ENCODE measurements at regions not wholly inside any gene's neighbourhood (a gene's known extent, or its start where the extent isn't known, plus 50 kb on each side); places are given as distances from the start of the nearest gene placed in this dataset.
"Not testable (repeated sequence)": the region's sequence is repeated elsewhere in the genome, so short reads cannot be mapped to it uniquely, and the experiment has no call there.

- DNase-seq = peak; percentile 36
These were observed 124.3 kb upstream of the SPRED1 start for GRCh38 chr15:38128341-38128781.

DNA sequence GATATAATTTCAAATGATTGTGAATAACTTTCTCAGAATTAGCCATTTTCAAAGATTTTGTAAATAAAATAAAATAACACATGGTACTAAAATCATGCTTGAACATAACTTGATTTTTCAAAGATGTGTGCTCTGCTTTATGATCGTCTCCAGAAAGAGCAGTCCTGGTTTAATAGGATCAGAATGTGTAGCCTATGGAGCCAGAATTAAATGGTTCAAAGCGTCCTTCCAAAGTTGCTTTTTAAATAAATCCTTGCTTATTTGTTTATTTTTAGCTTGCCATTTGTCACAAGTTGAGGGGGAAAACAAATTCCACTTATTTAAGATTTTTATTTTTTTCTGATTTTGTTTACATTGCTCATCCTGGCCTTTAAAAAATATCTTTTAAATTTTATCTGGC lies 123.7 kb upstream of the SPRED1 start:
- no peak for DNase-seq

GRCh38 chr15:38129531-38130204 lies 123.0 kb upstream of the SPRED1 start:
- DNase-seq = peak; percentile 91

GRCh38 chr15:38130205-38130567 lies 122.5 kb upstream of the SPRED1 start:
- DNase-seq = no peak

DNA sequence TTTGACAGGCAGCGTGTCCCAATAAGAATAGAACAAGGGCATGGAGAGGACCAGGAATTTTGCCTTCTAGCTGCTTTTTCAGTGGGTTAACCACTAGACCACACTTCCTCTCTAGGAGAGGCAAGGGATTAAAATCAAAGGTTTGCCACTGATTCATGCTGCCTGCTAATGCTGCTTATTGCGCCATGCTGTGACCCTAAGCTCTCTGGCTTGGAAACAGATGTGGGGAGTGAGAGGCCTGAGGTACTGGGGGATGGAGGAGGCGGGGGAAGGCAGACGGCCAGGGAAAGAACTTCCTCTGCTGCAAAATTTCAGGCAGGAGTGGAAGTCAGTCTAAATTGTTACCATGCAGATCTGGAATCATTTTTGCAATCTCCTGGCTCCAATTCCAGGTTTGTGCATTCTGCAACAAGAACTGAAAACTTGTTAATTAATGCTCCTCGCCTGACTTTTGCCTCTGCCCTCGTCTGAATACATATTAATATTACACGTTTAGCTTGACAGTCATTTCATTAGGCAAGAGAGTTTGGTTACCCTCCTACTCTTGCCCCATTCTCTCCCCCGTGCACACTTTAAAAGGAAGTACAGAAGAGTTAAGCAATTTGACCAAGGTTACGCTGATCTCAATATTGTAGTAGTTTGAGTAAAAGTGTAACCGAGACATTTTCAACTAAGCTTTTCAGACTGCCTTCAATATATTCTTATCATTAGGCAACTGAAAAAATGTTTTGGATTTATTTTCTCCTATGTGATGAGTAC lies 121.7 kb upstream of the SPRED1 start:
- peak; percentile 81 for DNase-seq

DNA sequence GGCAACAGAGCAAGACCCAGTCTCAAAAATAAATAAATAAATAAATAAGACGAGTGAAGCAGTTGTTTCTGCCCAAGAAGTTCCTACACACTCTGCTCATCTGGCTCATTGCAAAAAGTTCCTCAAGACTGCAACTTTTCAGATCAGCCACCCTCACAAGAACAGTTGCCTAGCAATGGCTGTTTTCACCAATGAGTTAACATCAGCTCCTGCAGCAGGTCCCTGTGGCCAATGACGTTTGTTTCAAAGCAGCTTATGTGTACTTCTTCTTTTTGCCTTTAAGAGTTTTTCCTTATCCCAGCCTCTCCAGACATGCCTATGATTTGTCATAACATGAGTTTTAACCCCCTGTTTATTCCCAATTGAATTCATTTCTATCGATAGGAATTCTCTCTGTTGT lies 118.4 kb upstream of the SPRED1 start:
- DNase-seq = no peak

- not testable (repeated sequence) for DNase-seq
These were observed 110.4 kb upstream of the SPRED1 start for GRCh38 chr15:38142195-38142594.

DNA sequence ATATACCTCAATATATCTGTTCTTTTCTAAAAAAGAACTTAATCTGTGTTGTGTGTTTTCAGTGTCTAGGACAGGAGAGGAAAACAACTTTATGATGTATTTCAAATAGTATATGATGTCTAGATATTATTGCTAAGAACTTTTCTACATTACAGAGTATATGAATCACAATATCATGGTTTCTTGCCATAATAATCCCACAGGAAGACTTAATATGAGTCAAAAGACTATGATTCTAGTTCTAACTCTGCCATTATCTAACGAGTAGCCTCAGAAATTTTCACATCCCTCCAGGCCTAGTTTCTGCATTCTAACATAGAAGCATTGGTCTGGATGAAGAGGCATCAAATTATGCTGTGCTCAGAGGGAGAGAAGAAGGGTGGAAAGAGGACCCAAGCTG lies 107.7 kb upstream of the SPRED1 start:
- no peak for DNase-seq

- no peak for DNase-seq
These were observed 107.0 kb upstream of the SPRED1 start for GRCh38 chr15:38145651-38146111.

GRCh38 chr15:38147246-38147645 lies 105.4 kb upstream of the SPRED1 start:
- DNase-seq = no peak

DNA sequence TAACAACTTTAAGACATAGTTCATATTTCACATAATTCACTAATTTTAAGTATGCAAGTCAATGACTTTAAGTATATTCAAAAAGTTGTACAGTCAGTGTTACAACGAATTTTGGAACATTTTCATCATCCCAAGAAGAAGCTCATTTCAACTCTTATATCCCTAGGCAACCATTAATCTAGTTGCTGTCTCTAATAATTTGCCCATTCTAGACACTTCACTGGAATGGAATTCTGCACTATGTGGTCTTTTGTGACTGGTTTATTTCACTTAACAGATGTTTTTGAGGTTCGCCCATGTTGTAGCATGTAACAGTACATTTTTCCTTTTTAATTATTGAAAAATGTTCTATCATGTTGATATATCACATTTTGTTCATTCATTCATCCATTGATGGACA lies 104.2 kb upstream of the SPRED1 start:
- DNase-seq = no peak

DNA sequence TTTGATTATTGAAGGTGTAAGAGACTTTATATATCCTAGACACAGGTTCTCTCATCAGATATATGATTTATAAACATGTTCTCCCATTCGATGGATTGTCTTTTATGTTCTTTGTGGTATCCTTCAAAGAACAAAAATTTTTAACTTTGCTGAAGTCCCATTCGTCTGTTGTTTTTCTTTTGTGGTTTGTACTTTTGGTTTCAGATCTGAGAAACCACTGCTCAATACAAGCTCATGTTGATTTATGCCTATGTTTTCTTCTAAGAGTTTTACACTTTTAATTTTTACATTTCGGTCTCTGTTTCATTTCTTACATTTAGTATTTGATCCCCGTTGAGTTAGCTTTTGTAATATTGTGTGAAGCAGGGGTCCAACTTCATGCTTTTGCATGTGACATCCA lies 103.3 kb upstream of the SPRED1 start:
- no peak for DNase-seq

DNA sequence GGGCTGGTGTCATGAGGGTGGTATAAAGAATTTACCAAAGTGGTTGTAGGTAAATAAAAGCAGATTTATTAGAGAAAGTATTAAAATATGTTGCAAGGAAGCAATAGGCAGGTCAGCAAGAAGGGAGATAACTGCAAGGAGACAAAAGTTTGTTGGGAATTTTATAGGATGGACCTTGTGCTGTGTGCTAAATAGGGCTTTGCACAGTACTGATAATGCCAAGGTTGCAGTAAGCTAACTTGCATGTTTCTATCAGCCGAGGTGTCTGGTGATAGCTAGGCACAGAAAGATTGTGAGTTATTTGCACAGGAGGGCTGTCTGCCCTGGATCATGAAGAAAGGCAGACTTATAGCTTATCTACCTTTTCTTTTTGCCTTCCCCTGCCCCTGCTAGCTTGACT lies 102.5 kb upstream of the SPRED1 start:
- no peak for DNase-seq

- no peak for DNase-seq
These were observed 101.8 kb upstream of the SPRED1 start for GRCh38 chr15:38150794-38151193.

DNA sequence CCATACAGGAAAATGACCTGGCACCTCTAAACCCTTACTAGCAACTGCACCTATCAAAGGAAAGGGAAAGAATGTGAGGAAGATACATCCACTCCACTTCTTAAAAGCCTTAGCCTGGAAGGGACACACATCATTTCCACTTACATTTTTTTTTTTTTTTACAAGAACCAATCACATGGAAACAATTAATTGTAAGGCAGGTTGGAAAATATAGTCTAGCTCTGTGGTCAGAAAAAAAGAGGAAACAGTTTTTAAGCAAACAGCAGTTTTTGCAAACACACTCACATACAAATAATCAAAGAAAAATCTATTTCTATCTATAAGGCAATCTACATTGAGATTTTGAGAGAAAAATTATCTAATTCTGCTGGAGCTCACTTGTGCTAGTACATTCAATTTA lies 98.9 kb upstream of the SPRED1 start:
- no peak for DNase-seq

DNA sequence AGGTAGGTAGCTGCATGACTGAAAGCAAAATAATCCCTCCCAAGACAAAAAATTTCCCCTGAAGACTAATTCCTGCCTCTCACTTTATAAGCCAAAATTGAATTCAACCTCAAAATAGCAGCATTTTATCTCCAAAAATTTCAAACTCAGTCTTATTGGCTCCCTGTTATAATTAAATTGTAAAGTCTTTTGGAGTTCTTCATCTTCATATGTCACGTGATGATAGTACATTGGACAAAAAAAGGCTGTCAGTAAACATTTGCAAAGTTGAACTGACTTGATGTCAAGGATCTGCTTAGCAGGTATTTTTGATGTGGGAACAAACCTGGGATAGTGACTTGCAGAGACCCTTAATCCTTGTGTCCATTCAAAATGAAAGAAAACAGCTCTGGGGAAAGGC lies 98.4 kb upstream of the SPRED1 start:
- DNase-seq = no peak

DNA sequence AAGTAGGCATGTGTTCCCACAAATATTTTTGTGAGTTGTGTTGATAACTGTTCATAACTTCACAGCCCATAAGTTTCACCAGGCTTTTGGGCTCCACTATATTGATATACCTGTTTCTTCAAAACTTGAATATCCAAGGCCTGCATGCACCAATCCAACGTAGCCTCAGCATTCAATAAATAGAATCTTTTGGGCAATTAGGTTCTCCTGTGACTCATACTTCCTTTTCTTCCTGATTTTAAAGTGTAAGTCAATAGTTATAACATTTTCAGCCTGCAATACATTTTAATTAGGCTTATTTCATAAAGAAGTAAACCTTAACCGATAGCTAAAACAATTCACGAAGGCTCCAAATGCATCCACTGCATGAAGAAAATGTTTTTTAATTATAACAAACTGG lies 97.8 kb upstream of the SPRED1 start:
- no peak for DNase-seq

DNA sequence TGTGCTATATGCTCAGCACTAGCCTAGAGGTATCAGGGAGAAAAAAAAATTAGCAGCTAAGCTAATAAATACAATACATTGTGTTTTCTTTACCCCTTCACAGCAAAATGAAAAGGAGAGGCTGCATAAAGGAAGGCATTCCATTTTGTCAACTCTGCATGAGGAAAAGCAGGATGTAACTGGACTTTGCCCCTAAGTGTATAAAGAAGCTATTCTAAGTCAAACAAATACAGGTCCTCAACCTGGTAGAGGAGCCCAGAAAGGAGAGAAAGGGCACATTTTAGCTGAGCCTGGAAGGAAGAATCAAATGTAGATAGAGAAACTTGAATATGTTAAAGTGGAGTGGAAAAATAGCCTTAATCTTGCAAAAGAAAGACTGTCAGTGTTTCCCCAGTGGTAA lies 89.0 kb upstream of the SPRED1 start:
- DNase-seq = no peak

- no peak for DNase-seq
These were observed 88.6 kb upstream of the SPRED1 start for GRCh38 chr15:38164061-38164460.

DNA sequence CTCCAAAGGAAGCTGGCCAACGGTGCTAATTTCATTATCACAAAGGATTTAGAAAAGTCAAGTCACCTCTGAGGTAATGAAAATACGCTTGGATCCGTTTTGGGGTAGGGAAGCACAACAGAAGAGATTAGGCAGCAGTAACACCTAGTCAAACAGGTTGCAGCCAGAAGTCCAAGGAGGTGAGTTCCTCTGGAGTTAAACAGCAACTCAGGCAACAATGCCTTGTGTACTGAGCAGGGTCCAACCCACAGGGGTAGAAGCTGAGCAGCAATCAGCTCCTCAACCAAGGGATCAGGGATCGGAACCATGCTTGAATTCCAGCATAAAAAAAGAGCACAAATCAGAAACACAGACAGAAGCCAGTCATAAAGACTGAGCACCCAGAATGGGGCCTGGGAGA lies 88.1 kb upstream of the SPRED1 start:
- DNase-seq = no peak

- no peak for DNase-seq
These were observed 84.1 kb upstream of the SPRED1 start for GRCh38 chr15:38168467-38169070.

DNA sequence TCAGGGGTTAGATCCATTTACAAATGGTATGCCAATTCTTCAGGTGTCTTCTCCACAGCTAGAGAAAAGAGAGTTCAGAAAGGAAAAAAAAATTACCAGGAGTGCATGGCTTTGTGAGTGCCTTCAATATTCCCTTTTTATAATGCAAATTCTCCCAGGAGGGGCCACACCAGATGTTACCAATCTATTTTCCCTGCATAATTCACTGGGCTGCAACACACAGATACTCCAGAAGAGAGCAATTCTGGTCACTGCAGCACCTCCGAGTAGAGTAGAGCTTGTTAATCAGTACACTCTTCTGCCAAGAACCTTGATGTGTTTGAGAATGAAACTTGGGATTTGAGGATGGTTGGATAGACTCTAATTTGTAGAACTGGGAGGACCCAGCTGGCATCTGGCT lies 80.7 kb upstream of the SPRED1 start:
- no peak for DNase-seq

DNA sequence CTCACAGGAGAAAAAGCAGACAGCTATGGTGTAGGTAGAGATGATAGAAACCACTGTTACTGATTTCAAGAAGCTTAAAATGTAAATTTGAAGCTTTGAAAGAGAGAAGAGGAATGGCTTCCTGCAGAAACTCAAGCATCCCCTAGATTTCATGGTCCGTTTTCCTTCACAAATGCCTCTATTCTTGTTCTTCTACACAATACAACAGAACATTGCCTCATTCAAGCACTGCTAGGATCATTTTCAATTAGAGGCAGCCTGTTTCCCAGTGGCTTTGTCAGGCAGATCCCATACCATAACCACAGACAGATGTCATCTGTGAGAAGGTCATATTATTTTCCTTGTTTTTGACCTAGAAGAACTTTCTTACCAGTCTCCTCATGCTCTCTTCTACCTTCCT lies 77.9 kb upstream of the SPRED1 start:
- no peak for DNase-seq

DNA sequence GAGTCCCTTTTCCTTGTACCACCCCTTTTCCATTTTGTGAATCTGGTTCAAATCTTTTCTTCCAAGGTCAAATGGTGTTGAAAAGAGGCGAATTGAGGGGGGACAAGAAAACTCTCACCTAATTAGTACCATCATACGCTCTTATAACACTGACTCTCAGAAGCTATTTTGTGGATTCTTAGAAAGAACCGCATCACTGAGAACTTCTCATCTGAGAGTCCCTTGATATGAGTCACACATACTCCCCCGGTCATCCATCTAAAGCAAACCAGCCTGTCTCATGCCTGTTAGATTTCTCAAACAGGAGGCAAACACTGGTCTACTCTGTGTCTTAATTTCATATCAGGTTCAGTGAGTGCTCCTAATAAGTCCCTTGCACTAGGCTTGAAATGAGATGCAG lies 76.5 kb upstream of the SPRED1 start:
- DNase-seq = no peak
